Stomach (tissue), 8 donors: ENCODE measurements at regions not wholly inside any gene's neighbourhood (a gene's known extent, or its start where the extent isn't known, plus 50 kb on each side); places are given as distances from the start of the nearest gene placed in this dataset.

Source experiments
- DNase-seq, 2 donors: peaks; one replicate each; pipeline versions ENCODE4 v3.0.0 to v3.0.0-alpha.2; 2013 to 2019
- H3K27ac ChIP-seq, 5 donors: fragments of 200-600 bp in 4 of 5; sonication (generic) in 4 of 5; one replicate each; pipeline ENCODE4 v1.5.1; 2013 to 2019; ENCODE audit warnings: mild to moderate bottlenecking in 1 of 5, moderate library complexity in 1 of 5
- H3K27me3 ChIP-seq, 3 donors: fragments of 200-600 bp; sonication (generic); one replicate each; pipeline ENCODE4 v1.5.1; 2017 to 2019; ENCODE audit warnings: mixed run types in 1 of 3
- H3K36me3 ChIP-seq, 4 donors: fragments of 200-600 bp; sonication (generic); 1 replicate in 3 of 4; 2 replicates in 1 of 4; pipeline ENCODE4 v1.5.1; 2016 to 2019
- H3K4me1 ChIP-seq, 4 donors: fragments of 200-600 bp; sonication (generic); one replicate each; pipeline ENCODE4 v1.5.1; 2016 to 2019
- H3K4me3 ChIP-seq, 4 donors: fragments of 200-600 bp; sonication (generic) in 3 of 4; one replicate each; pipeline ENCODE4 v1.5.1; 2016 to 2019; ENCODE audit warnings: mild to moderate bottlenecking in 1 of 4
- H3K9me3 ChIP-seq, 4 donors: fragments of 200-600 bp; sonication (generic); one replicate each; pipeline ENCODE4 v1.5.1; 2016 to 2019
- EP300 ChIP-seq: sonication (generic); formaldehyde crosslinking; IDR thresholded peaks from one replicate; pipeline ENCODE4 v1.6.1; 2017; ENCODE audit warnings: antibody characterized with exemption
- POLR2A ChIP-seq, 4 donors: fragments of 450-650 bp; IDR thresholded peaks; one replicate each; pipeline ENCODE4 v1.6.1; 2016; ENCODE audit warnings: antibody characterized with exemption in 4 of 4, control low read depth in 2 of 4, mild to moderate bottlenecking in 1 of 4, moderate library complexity in 1 of 4
- POLR2AphosphoS5 ChIP-seq, 3 donors: sonication (generic); formaldehyde crosslinking; IDR thresholded peaks; one replicate each; pipeline ENCODE4 v1.6.1; 2016; ENCODE audit warnings: antibody characterized with exemption in 3 of 3
- WGBS, 5 donors: extraction: QIAGEN DNeasy Blood & Tissue Kit in 3 of 5; methylation state at CpG; one replicate each; pipeline versions ENCODE4 v1.1.5 to v1.1.7; 2013 to 2018; 5-methylcytosine and 5-hydroxymethylcytosine counted together
- intact Hi-C: fragments of 100-400 bp; cut with DNase I; formaldehyde crosslinking; loops from one replicate; pipeline ENCODE4 v1.15.1; 2023; ENCODE audit warnings: low total_unique reads
- TF ChIP-seq, protein P1 (sequence below), 7 experiments: fragments of 450-650 bp in 4 of 7; fragments of 200-600 bp in 3 of 7; sonication (generic) in 3 of 7; IDR thresholded peaks; one replicate each; pipeline ENCODE4 v1.5.1; 2016 to 2019; ENCODE audit warnings: antibody characterized with exemption in 7 of 7, control low read depth in 2 of 7, mild to moderate bottlenecking in 1 of 7
- donor health status: healthy with polysubstance abuse.
- donor health status: Bipolar disorder and iron deficiency.
- donor health status: healthy.

- 89 to 93% (median 92%) methylated on average over 5 of the region's 5 CpGs for WGBS, 5 donors
- intact Hi-C loops, result no loop called here
- TF ChIP-seq, protein P1, sequence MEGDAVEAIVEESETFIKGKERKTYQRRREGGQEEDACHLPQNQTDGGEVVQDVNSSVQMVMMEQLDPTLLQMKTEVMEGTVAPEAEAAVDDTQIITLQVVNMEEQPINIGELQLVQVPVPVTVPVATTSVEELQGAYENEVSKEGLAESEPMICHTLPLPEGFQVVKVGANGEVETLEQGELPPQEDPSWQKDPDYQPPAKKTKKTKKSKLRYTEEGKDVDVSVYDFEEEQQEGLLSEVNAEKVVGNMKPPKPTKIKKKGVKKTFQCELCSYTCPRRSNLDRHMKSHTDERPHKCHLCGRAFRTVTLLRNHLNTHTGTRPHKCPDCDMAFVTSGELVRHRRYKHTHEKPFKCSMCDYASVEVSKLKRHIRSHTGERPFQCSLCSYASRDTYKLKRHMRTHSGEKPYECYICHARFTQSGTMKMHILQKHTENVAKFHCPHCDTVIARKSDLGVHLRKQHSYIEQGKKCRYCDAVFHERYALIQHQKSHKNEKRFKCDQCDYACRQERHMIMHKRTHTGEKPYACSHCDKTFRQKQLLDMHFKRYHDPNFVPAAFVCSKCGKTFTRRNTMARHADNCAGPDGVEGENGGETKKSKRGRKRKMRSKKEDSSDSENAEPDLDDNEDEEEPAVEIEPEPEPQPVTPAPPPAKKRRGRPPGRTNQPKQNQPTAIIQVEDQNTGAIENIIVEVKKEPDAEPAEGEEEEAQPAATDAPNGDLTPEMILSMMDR (IDR thresholded peaks at IDR 0.05), result no peak
- no peak for TF ChIP-seq POLR2AphosphoS5 (IDR thresholded peaks at IDR 0.05)
- no peak for TF ChIP-seq POLR2A (IDR thresholded peaks at IDR 0.05)
- no peak for TF ChIP-seq EP300
These were observed 72.8 kb upstream of the IFNG-AS1 start for GRCh38 chr12:67916266-67916970.

GRCh38 chr12:67917811-67918210 lies 71.4 kb upstream of the IFNG-AS1 start:
- peaks cover 11 to 20% (median 14%) of the 10 kb centered on the region in 4 donors for H3K4me1 ChIP-seq
- TF ChIP-seq EP300 (no peak), POLR2AphosphoS5 (IDR thresholded peaks at IDR 0.05) (no peak), POLR2A (IDR thresholded peaks at IDR 0.05) (no peak)
- TF ChIP-seq, protein P1 (IDR thresholded peaks at IDR 0.05), result no peak
- intact Hi-C loops, result no loop called here
- whole genome bisulfite sequencing, 5 donors, result 65 to 87% (median 79%) methylated on average over 4 of the region's 4 CpGs
- no peaks in the 10 kb centered on the region for H3K27me3 ChIP-seq
- DNase-seq, result no peak
- H3K4me3 ChIP-seq, result no peak overlapping the region
- no peaks in the 10 kb centered on the region for H3K9me3 ChIP-seq
- H3K27ac ChIP-seq, result no peak overlapping the region
- no peaks in the 10 kb centered on the region for H3K36me3 ChIP-seq

More at GRCh38 chr12:67916266-67916970, 72.8 kb upstream of the IFNG-AS1 start:
- H3K27me3 ChIP-seq, result no peaks in the 10 kb centered on the region
- no peak overlapping the region for H3K4me3 ChIP-seq
- H3K9me3 ChIP-seq, result no peaks in the 10 kb centered on the region
- H3K4me1 ChIP-seq, result peaks cover 13 to 21% (median 15%) of the 10 kb centered on the region in 4 donors
- DNase-seq, result no peak
- H3K27ac ChIP-seq, result no peak overlapping the region
- H3K36me3 ChIP-seq, result no peaks in the 10 kb centered on the region

DNA sequence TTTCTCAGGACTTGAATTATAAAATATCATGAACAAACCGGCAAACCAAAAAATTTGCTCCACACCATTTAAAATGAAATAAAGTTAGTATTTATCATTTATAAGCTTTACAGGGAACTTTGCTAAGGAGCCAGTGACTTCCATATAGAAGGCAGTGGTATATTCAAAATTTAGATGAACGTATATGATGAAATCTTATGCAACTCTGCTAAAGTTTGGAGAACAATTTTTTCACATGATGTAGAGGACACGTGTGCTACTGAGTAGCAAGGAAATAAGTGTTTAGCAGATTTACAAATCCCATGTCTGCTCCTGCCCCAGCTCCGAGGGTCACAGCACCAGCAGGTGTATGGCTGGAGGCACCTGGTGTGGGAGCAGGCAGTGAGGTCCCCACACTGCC lies 70.8 kb upstream of the IFNG-AS1 start:
- Histone ChIP-seq H3K36me3 (no peaks in the 10 kb centered on the region), H3K27me3 (no peaks in the 10 kb centered on the region), H3K9me3 (no peaks in the 10 kb centered on the region), H3K4me1 (peaks cover 11 to 20% (median 14%) of the 10 kb centered on the region in 4 donors), H3K4me3 (no peak overlapping the region), H3K27ac (no peak overlapping the region)
- 89 to 96% (median 91%) methylated on average over 4 of the region's 4 CpGs for WGBS, 5 donors
- DNase-seq, result no peak
- intact Hi-C loops, result no loop called here
- TF ChIP-seq, protein P1 (IDR thresholded peaks at IDR 0.05), result no peak
- no peak for TF ChIP-seq POLR2AphosphoS5 (IDR thresholded peaks at IDR 0.05)
- no peak for TF ChIP-seq POLR2A (IDR thresholded peaks at IDR 0.05)
- no peak for TF ChIP-seq EP300

DNA sequence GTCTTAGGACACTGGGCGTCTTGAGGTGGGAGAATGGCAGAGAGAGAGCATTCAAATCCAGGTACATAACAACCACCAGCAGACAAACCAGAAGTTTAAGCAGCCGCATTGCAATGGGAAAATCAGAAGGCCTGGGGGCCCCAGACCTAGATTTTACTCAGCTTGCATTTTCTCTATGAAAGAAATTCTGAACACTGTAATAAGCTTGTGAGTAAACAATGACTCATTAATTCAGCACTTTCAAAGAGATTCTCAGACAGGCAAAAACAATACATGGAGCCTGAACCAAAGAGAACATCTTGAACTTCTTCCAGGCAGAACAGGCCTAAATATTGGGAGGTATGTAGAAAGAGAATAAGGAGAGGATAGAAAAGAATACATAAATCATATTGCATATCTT lies 69.8 kb upstream of the IFNG-AS1 start:
- Histone ChIP-seq H3K4me1 (peaks cover 11 to 20% (median 17%) of the 10 kb centered on the region in 4 donors), H3K4me3 (no peak overlapping the region), H3K9me3 (no peaks in the 10 kb centered on the region), H3K27ac (no peak overlapping the region), H3K36me3 (no peaks in the 10 kb centered on the region), H3K27me3 (no peaks in the 10 kb centered on the region)
- intact Hi-C loops, result no loop called here
- DNase-seq, result no peak
- TF ChIP-seq POLR2AphosphoS5 (IDR thresholded peaks at IDR 0.05), result no peak
- TF ChIP-seq POLR2A (IDR thresholded peaks at IDR 0.05), result no peak
- TF ChIP-seq, protein P1 (IDR thresholded peaks at IDR 0.05), result no peak
- TF ChIP-seq EP300, result no peak
- WGBS, 5 donors, result 85 to 100% (median 95%) methylated on average over 2 of the region's 2 CpGs
